Ovary (tissue), 3 donors: ENCODE measurements at regions not wholly inside any gene's neighbourhood (a gene's known extent, or its start where the extent isn't known, plus 50 kb on each side); places are given as distances from the start of the nearest gene placed in this dataset.

Experiments
- CTCF ChIP-seq, 3 donors: fragments of 450-650 bp in 2 of 3; fragments of 200-600 bp in 1 of 3; IDR thresholded peaks; one replicate each; pipeline versions ENCODE4 v1.5.1 to v1.8.0; 2016 to 2022; ENCODE audit warnings: antibody characterized with exemption in 3 of 3, mild to moderate bottlenecking in 1 of 3
- POLR2A ChIP-seq: fragments of 450-650 bp; IDR thresholded peaks from one replicate; pipeline ENCODE4 v1.6.1; 2017; ENCODE audit warnings: antibody characterized with exemption, mild to moderate bottlenecking, moderate library complexity
- donor health status: DM: no; HTN: no; CAD: no.

- no peak for TF ChIP-seq CTCF (IDR thresholded peaks at IDR 0.05)
- no peak for TF ChIP-seq POLR2A
These were observed 997.6 kb upstream of the ATXN8OS start for GRCh38 chr13:69109891-69110525.
